GM12872 (cell line): ENCODE measurements at regions not wholly inside any gene's neighbourhood (a gene's known extent, or its start where the extent isn't known, plus 50 kb on each side); places are given as distances from the start of the nearest gene placed in this dataset.

Source experiments
- CTCF ChIP-seq: IDR thresholded peaks from 3 replicates; pipeline ENCODE4 v1.5.1; 2011; ENCODE audit warnings: low read depth, mild to moderate bottlenecking, low read length, moderate library complexity; ENCODE audit not compliant: insufficient read depth

GRCh38 chrX:8043121-8043520 is 115.9 kb upstream of the PNPLA4 start:
- TF ChIP-seq CTCF, result no peak

GRCh38 chrX:8042304-8042703 is 115.1 kb upstream of the PNPLA4 start:
- TF ChIP-seq CTCF, result peak; percentile 22; the same call in 1 of the 3 replicates

- TF ChIP-seq CTCF, result no peak
Measured at GRCh38 chrX:8037593-8038348, 110.6 kb upstream of the PNPLA4 start.

GRCh38 chrX:8036914-8037313 is 109.7 kb upstream of the PNPLA4 start:
- TF ChIP-seq CTCF, result no peak

- TF ChIP-seq CTCF, result no peak
Measured at GRCh38 chrX:8034058-8034457, 106.8 kb upstream of the PNPLA4 start.

GRCh38 chrX:8033175-8033574 is 106.0 kb upstream of the PNPLA4 start:
- TF ChIP-seq CTCF, result no peak

GRCh38 chrX:8030361-8030760 is 103.1 kb upstream of the PNPLA4 start:
- no peak for TF ChIP-seq CTCF

- TF ChIP-seq CTCF, result no peak
Measured at GRCh38 chrX:8027827-8028226, 100.6 kb upstream of the PNPLA4 start.
